ENCODE measurements at regions not wholly inside any gene's neighbourhood (a gene's known extent, or its start where the extent isn't known, plus 50 kb on each side); places are given as distances from the start of the nearest gene placed in this dataset.

DNA sequence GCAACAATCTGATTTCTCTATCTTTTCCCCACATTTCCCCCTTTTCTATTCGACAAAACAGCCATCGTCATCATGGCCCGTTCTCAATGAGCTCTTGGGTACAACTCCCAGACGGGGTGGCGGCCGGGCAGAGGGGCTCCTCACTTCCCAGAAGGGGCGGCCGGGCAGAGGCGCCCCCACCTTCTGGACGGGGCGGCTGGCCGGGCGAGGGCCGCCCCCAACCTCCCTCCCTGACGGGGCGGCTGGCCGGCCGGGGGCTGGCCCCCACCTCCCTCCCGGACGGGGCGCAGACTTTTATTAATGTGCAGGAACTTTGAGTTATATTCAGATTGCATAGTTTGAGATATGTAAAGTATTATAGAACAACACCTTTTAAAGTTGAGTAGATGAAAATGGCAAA, 64.4 kb upstream of the HPGD start:
- no peak overlapping the region for H3K4me3 Mint-ChIP-seq (ENCODE audit: unreplicated experiment)
- H3K9me3 Mint-ChIP-seq (ENCODE audit: unreplicated experiment), result peaks cover 1% of the 10 kb centered on the region
- peak; percentile 18 for DNase-seq
- no peak overlapping the region for H3K27ac Mint-ChIP-seq (ENCODE audit: unreplicated experiment)
- peaks cover 10% of the 10 kb centered on the region for H3K4me1 Mint-ChIP-seq (ENCODE audit: low read depth, unreplicated experiment)
- H3K27me3 Mint-ChIP-seq (ENCODE audit: unreplicated experiment), result no peaks in the 10 kb centered on the region
- H3K36me3 Mint-ChIP-seq (ENCODE audit: unreplicated experiment), result no peaks in the 10 kb centered on the region
- TF ChIP-seq, protein P1, sequence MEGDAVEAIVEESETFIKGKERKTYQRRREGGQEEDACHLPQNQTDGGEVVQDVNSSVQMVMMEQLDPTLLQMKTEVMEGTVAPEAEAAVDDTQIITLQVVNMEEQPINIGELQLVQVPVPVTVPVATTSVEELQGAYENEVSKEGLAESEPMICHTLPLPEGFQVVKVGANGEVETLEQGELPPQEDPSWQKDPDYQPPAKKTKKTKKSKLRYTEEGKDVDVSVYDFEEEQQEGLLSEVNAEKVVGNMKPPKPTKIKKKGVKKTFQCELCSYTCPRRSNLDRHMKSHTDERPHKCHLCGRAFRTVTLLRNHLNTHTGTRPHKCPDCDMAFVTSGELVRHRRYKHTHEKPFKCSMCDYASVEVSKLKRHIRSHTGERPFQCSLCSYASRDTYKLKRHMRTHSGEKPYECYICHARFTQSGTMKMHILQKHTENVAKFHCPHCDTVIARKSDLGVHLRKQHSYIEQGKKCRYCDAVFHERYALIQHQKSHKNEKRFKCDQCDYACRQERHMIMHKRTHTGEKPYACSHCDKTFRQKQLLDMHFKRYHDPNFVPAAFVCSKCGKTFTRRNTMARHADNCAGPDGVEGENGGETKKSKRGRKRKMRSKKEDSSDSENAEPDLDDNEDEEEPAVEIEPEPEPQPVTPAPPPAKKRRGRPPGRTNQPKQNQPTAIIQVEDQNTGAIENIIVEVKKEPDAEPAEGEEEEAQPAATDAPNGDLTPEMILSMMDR (IDR thresholded peaks at IDR 0.05; ENCODE audit: partially characterized antibody, unreplicated experiment), result no peak

DNA sequence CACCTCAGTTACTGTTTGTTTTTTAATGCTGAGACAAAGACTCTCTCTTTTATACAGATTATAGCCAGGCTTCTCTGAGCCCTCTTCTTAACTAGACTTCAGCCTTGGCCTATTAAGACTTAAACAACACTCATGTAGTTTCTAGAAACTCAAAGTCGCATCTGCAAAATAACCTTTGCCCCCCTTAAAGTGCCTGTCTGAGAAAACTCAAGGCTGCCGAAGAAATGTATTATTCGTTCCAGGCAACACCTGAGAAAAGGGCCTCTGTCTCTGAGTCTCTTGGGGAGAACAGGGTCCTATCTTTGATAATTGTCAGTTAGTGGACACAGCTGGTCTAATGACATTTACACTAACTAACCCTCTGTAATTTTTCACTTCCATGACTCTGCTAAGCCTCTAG, 60.8 kb upstream of the HPGD start:
- Mint-ChIP-seq H3K4me3 (ENCODE audit: unreplicated experiment) (no peak overlapping the region), H3K4me1 (ENCODE audit: low read depth, unreplicated experiment) (peaks cover 10% of the 10 kb centered on the region), H3K36me3 (ENCODE audit: unreplicated experiment) (no peaks in the 10 kb centered on the region), H3K27ac (ENCODE audit: unreplicated experiment) (no peak overlapping the region), H3K9me3 (ENCODE audit: unreplicated experiment) (peaks cover 1% of the 10 kb centered on the region), H3K27me3 (ENCODE audit: unreplicated experiment) (no peaks in the 10 kb centered on the region)
- no peak for DNase-seq
- TF ChIP-seq, protein P1 (IDR thresholded peaks at IDR 0.05; ENCODE audit: partially characterized antibody, unreplicated experiment), result no peak

DNA sequence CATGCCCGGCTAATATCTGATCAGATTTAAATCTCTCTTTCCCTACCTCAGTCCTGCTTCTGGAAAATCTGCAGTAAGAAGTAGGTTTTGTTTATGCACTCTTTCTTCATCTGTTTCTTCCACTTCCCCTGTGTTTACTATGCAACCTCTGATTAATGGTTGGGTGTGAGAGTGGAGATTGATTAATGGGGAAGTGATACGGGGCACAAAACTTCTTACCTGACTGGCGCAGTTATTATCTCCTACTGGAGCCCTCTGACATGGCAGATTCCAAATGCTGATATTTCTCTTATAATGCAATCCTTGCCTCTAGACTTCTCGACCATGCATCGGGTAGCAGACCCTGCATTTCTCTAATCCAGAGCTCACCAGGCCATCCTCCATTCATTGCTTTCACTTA, 60.2 kb upstream of the HPGD start:
- TF ChIP-seq, protein P1 (IDR thresholded peaks at IDR 0.05; ENCODE audit: partially characterized antibody, unreplicated experiment), result no peak
- H3K27me3 Mint-ChIP-seq (ENCODE audit: unreplicated experiment), result no peaks in the 10 kb centered on the region
- H3K9me3 Mint-ChIP-seq (ENCODE audit: unreplicated experiment), result peaks cover 1% of the 10 kb centered on the region
- no peaks in the 10 kb centered on the region for H3K36me3 Mint-ChIP-seq (ENCODE audit: unreplicated experiment)
- H3K4me1 Mint-ChIP-seq (ENCODE audit: low read depth, unreplicated experiment), result peaks cover 9% of the 10 kb centered on the region
- no peak overlapping the region for H3K27ac Mint-ChIP-seq (ENCODE audit: unreplicated experiment)
- no peak for DNase-seq
- no peak overlapping the region for H3K4me3 Mint-ChIP-seq (ENCODE audit: unreplicated experiment)

DNA sequence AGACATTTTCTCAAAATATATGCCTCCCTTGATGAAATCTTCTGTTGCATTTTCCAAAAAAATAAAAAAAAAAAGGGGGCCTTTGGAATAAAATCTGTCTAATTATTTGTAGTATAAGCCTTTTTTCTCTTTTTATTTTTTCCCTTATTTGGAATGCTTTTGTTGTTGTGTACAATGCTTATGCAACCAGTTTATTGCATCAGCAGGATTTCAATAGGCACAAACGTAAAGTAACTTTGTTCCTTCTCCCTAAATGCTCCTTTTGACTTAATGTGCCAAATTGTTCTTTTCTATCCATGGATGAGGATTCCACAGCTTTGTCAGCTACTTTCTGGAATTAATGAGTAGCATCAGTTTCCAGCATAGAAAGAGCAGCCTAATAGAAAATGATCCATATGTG, 59.6 kb upstream of the HPGD start:
- no peak overlapping the region for H3K4me3 Mint-ChIP-seq (ENCODE audit: unreplicated experiment)
- TF ChIP-seq, protein P1 (IDR thresholded peaks at IDR 0.05; ENCODE audit: partially characterized antibody, unreplicated experiment), result no peak
- H3K9me3 Mint-ChIP-seq (ENCODE audit: unreplicated experiment), result peaks cover 1% of the 10 kb centered on the region
- H3K27ac Mint-ChIP-seq (ENCODE audit: unreplicated experiment), result no peak overlapping the region
- H3K36me3 Mint-ChIP-seq (ENCODE audit: unreplicated experiment), result no peaks in the 10 kb centered on the region
- peaks cover 6% of the 10 kb centered on the region for H3K4me1 Mint-ChIP-seq (ENCODE audit: low read depth, unreplicated experiment)
- H3K27me3 Mint-ChIP-seq (ENCODE audit: unreplicated experiment), result no peaks in the 10 kb centered on the region
- no peak for DNase-seq

DNA sequence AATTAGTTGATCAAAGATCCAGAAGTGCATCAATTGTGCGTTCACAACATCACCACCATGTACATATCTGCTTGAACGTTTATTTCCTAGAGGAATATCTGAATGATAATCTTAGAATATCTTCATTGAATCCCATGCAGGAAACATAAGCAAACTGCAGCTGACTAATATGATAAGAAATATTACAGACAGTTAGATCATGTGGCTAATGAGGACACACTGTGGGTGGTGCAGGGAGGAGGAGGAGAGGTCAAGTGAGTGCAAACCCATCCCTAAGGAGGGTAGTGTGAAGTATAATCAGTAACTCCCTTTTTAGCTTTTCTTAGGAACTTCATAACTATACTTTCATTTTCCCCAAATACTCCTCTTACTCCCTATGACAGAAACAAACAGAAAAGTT, 58.3 kb upstream of the HPGD start:
- H3K36me3 Mint-ChIP-seq (ENCODE audit: unreplicated experiment), result no peaks in the 10 kb centered on the region

More for the DNA sequence above, 58.3 kb upstream of the HPGD start:
- H3K4me1 Mint-ChIP-seq (ENCODE audit: low read depth, unreplicated experiment), result peaks cover 4% of the 10 kb centered on the region
- no peaks in the 10 kb centered on the region for H3K27me3 Mint-ChIP-seq (ENCODE audit: unreplicated experiment)
- TF ChIP-seq, protein P1 (IDR thresholded peaks at IDR 0.05; ENCODE audit: partially characterized antibody, unreplicated experiment), result no peak
- no peaks in the 10 kb centered on the region for H3K9me3 Mint-ChIP-seq (ENCODE audit: unreplicated experiment)
- no peak for DNase-seq
- no peak overlapping the region for H3K4me3 Mint-ChIP-seq (ENCODE audit: unreplicated experiment)
- H3K27ac Mint-ChIP-seq (ENCODE audit: unreplicated experiment), result no peak overlapping the region

Data from glutamatergic neuron (in vitro differentiated cells).